ENCODE measurements at regions not wholly inside any gene's neighbourhood (a gene's known extent, or its start where the extent isn't known, plus 50 kb on each side); places are given as distances from the start of the nearest gene placed in this dataset.

- H3K79me2 ChIP-seq (ENCODE audit: control insufficient read depth, insufficient read depth, low read length): no peaks in the 10 kb centered on the region
- H3K9me3 ChIP-seq (replicated peaks; ENCODE audit: control insufficient read depth, insufficient read depth, low read depth, low read length): no peaks in the 10 kb centered on the region
- no TSS peak for BruUV-seq (replicated peaks)
- intact Hi-C loops (cut with micrococcal nuclease): no loop called here
- FAIRE-seq (no peak), DNase-seq (ENCODE audit: extremely low read depth in 1 of 4, low spot score in 3 of 4) (no peak), ATAC-seq (no peak)
- no peak overlapping the region for H3K9ac ChIP-seq (ENCODE audit: insufficient read depth in 1 of 2, low read depth in 2 of 2, low read length in 2 of 2)
- H3K9me1 ChIP-seq (ENCODE audit: control insufficient read depth, insufficient read depth, low read length): no peaks in the 10 kb centered on the region
- 0% methylated on average over 1 of the region's 1 CpG for WGBS (ENCODE audit: insufficient coverage, low coverage, missing lambda C conversion rate)
- H2AFZ ChIP-seq (ENCODE audit: low read depth, low read length): no peak overlapping the region
- no peak overlapping the region for H3K27ac ChIP-seq (ENCODE audit: extremely low read depth, low read depth, low read length)
- no peaks in the 10 kb centered on the region for H3K27me3 ChIP-seq (ENCODE audit: control insufficient read depth in 2 of 2, insufficient read depth in 2 of 2, low read length in 2 of 2)
- ChIA-PET POLR2A (no interaction called here), CTCF (ENCODE audit: low intra/inter-chr PET ratio) (no interaction called here)
- H3K4me1 ChIP-seq (replicated peaks in 1 of 2; ENCODE audit: control insufficient read depth in 2 of 2, insufficient read depth in 2 of 2, low read length in 2 of 2): no peaks in the 10 kb centered on the region
- H3K36me3 ChIP-seq (ENCODE audit: control insufficient read depth, insufficient read depth, low read length): no peaks in the 10 kb centered on the region
- H3K4me3 ChIP-seq: no peak overlapping the region
- no peaks in the 10 kb centered on the region for H4K20me1 ChIP-seq (replicated peaks; ENCODE audit: control insufficient read depth, insufficient read depth, low read length)
- in situ Hi-C loops (cut with MboI): no loop called here
- no peak overlapping the region for H3K4me2 ChIP-seq (ENCODE audit: insufficient read depth, low read length)
- TF ChIP-seq TCF15 (CRISPR knock-in tag; IDR thresholded peaks at IDR 0.05) (no peak), ZNF707 (CRISPR knock-in tag; conservative IDR thresholded peaks at IDR 0.05) (no peak), ZBTB2 (IDR thresholded peaks at IDR 0.05) (no peak), DPF2 (IDR thresholded peaks at IDR 0.05) (no peak), SREBF2 (CRISPR knock-in tag; IDR thresholded peaks at IDR 0.05) (no peak), ZZZ3 (IDR thresholded peaks at IDR 0.05) (no peak), ZNF507 (tag; conservative IDR thresholded peaks at IDR 0.05) (no peak), DIDO1 (tag; IDR thresholded peaks at IDR 0.05; ENCODE audit: low read depth) (no peak), NEUROD1 (IDR thresholded peaks at IDR 0.05; ENCODE audit: borderline replicate concordance, low read depth, low read length, partially characterized antibody) (no peak), RBFOX2 (IDR thresholded peaks at IDR 0.05; ENCODE audit: low read depth, low read length) (no peak), CEBPZ (IDR thresholded peaks at IDR 0.05; ENCODE audit: borderline replicate concordance, low read depth, low read length) (no peak), ID3 (CRISPR knock-in tag; IDR thresholded peaks at IDR 0.05) (no peak), ID3 (tag; IDR thresholded peaks at IDR 0.05) (no peak), THRAP3 (IDR thresholded peaks at IDR 0.05; ENCODE audit: borderline replicate concordance) (no peak)
- TF ChIP-seq, protein P1, sequence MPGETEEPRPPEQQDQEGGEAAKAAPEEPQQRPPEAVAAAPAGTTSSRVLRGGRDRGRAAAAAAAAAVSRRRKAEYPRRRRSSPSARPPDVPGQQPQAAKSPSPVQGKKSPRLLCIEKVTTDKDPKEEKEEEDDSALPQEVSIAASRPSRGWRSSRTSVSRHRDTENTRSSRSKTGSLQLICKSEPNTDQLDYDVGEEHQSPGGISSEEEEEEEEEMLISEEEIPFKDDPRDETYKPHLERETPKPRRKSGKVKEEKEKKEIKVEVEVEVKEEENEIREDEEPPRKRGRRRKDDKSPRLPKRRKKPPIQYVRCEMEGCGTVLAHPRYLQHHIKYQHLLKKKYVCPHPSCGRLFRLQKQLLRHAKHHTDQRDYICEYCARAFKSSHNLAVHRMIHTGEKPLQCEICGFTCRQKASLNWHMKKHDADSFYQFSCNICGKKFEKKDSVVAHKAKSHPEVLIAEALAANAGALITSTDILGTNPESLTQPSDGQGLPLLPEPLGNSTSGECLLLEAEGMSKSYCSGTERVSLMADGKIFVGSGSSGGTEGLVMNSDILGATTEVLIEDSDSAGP (CRISPR knock-in tag; IDR thresholded peaks at IDR 0.05): no peak
- TF ChIP-seq, protein P2, sequence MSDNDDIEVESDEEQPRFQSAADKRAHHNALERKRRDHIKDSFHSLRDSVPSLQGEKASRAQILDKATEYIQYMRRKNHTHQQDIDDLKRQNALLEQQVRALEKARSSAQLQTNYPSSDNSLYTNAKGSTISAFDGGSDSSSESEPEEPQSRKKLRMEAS (CRISPR knock-in tag; IDR thresholded peaks at IDR 0.05): no peak
Observed at GRCh38 chr14:71243697-71244096, 336.4 kb downstream of the PCNX1 start.

Data from K562 (cell line).